DMS53 (cell line): ENCODE measurements at regions not wholly inside any gene's neighbourhood (a gene's known extent, or its start where the extent isn't known, plus 50 kb on each side); places are given as distances from the start of the nearest gene placed in this dataset.

Experiments
- DNase-seq: peaks from one replicate; lab custom pipeline; 2025; lab: John Stamatoyannopoulos, UW

DNA sequence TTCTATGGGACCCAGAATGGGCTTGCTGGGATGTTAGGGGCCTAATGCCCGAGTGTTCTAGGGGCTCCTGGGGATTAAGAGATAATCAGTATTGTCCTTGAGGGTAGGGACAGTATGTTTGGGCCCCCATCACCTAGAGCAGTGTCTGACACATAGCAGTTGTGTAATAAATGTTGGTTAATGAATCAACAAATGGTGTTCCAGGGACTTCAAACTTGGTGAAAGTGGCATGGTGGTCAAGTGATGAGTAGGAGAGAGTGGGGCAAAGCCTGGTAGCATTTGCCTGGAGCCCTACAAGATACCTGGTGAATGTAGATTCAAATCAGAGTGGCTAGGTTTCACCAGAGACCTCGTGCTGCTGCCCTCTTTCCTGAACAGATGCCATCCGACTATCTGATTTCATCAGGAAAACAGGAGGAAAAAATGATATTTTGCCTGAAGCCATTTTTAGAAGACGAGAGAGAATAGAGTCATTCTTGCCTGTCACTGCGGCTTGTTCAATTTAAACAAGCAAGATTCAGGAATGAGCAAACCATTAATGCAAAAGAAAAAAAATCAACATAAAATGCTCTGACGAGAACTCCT, 117.3 kb downstream of the RPL22L1 start:
- DNase-seq = no peak

DNA sequence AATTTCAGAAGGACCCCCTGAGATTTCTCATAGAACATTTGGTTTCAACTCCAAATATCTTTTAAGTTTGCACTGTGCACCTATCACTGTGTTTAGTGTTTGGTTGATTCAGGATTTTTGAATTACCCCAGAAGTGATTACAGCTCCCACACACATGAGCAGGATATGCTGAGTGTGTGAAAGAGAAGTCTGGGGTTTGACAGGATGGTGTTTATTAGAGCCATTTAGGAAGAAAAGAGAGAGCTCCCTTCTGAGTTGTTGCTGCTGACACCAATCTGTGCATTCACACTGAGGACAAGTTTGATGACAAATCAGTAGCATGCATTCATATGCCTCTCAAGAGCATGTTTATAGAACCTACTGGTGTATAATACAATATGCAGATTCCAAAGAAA, 118.1 kb downstream of the RPL22L1 start:
- no peak for DNase-seq

DNA sequence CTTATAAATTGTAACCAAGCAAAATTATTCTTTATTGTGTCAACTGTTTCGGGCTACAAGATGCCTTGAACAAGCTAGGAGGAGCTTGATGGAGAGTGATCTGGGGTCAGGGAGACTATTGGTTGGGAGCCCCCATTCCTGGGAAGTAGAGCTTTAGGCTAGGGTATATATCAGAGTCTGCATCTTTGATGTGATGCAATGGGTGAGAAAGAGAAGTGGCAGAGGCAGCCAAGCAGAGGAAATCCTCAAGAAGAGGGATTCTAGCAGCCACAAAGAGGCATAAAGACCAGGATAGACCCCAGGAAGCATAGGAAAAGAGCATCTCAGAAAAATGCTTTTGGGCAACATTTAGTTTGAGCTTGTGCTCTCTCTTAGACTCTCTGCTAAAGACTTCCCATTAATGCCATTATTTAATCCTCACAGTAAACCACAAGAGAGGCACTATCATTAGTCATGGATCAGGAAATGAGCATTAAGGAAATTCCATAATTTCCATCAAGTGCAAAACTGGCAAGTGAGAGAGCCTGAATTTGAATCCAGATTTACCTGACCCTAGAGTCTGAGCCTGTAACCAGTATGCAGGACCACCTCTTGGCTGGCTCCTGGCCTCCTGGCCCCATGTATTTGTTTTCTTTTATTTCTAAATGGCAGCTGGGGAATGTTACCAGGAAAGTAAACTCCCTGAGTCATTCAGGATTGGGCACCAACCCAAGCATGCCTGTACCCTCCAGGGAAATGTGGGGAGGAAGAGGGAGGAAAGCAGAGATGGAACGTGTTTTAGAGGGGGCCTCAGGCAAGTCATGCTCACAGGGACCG, 118.7 kb downstream of the RPL22L1 start:
- peak; percentile 26 for DNase-seq

DNA sequence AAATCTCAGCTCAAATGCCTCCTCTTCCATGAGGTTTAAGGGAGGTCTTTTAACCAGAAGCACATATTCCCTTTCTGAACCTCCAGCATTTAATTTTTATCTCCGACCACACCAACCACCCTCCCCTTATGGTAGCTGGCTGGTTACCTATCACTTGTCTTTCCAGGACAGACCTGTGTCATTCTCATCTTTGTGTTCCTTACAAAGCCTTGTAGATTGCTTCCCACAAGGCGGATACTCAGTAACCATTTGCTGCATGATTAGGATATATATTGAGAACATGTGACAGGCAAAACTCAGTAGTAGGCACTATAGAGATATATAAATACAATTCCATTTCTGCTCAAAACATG, 119.5 kb downstream of the RPL22L1 start:
- no peak for DNase-seq

DNA sequence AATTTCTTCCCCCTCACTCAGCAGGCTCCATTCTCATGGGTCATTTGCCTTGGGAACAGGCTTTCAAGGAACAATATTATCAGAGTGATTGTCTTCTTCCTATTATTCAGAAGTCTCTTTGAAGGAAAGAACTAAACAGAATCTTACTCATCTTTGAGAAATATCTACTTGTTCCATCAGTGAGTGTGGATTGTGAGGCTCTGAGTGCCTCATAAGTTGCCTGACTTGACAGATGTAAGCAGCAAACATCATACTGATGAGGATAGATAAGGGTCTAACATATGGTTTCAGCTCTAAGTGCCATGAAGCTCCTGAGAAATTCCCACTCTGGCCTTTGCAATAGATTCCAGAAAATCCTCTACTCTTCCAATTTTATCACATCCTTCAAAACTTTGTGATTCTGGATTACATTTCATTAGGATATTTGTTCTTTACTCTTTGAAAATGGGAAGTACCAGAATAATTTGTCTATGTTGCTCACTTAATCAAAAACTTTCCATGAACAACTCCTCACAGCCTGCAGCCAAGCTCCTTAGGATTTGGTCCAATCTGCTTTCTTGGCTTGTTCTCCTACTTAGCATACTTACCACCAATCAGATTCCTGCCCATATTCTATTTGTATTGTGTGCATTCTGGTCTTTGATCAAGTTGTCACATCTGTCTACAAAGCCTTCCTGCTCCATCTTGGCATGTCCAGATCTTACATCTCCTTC, 120.1 kb downstream of the RPL22L1 start:
- DNase-seq = no peak

DNA sequence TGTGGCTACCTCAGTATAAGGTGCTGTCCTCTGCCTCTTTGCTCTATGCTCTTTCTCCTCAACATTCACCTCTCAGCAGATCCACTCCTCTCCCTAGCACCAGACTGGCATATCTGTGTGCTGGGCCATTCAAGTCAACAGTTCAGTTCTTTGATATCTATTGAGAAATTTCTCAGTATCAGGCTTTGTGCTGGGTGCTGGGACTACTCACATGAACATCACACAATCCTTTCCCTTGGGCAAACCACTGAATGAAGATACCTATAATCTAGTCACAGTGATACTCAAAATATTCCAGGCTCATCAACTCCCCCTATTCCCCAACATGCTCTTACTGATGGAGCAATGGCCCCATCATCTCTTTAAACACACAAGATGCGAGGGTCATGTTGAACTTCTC, 120.8 kb downstream of the RPL22L1 start:
- DNase-seq = no peak

DNA sequence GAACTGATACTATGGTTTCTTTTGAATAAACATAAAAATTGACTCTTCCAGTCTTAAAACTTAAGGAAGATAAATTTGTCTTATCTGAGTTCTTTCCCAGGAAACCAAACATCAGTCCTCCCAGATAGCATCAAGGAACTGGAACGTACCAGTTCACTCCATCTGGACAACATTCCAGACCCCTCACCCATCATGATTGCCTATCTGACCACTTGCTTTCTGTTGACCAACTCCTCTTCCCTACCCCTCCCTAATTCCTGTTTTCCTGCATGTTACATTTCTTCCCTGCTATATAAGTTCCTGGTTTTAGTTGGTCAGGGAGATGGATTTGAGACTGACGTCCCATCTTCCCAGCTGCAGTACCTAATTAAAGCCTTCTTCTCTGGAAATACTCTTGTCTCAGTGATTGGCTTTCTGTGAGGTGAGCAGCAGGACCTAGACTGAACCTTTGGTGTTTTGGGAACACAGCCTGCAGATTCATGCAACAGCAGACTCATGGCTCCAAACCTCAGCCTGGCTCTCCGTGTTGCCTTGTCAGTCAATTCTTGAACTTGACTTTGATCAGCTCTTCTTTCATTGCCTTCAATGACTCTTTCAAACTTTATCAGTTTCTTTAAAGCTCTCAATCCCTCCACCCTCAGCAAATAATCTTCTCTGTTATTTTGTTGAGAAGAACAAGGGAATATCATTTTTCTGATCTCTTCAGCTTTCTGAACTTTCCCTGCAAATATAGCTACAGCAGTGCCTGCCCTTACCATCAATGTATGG, 123.6 kb downstream of the RPL22L1 start:
- no peak for DNase-seq

DNA sequence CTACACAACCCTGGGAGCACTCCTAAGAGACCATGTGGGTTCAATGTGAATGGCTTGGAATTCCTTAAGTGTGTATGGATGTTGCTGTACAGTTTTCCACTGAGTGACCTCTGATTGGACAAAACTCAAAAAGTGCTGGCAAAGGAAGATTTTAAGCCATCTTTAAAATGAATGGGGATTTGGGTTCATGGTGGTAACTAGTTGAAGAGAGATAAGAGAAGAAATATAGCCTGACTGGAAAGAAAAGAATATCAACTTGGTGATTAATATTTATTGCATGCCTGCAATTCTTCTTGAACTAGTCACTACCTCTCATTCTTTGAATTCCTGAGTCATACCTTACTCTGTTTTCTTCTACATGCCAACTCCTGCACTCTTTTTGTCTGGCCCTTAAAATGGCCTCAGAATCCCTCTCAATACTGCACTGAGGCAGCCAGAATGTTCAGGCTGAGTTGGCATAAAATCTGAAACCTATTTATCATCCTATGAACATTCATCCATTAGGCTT, 124.7 kb downstream of the RPL22L1 start:
- no peak for DNase-seq

DNA sequence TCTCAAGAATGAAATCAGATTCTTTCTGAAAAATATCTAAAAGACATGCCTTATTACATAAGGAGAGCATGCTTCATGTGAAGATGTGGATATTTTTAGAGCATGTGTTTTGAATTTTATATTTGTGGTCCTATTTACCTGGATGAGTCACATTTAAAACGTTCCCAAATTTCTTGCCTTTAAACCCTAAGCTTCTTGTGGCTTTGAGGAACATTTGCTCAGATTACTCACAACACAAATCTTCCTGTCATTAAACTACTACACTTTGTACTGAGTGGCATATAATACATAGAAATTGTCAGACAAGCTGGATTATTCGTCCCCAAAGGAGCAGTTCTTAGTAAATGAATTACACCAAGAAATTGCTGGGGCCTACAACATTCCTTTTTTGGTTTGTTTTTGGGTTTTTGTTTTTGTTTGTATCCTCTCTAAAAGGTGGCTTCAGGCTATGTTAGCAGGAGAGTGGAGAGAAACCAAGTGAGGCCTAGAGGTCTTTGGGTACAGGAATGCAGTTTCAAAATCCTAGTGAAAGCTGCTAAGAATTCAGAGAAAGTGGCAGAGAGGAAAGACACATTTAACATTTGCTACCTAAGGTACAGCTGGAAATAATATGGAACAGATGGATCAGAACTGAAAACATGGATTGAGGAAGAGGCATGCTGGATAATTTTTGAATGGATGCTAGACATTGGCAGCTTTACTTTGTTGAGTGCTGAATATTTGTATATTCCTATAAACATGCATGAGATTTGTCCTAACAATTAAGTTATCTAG, 128.1 kb downstream of the RPL22L1 start:
- DNase-seq = no peak

DNA sequence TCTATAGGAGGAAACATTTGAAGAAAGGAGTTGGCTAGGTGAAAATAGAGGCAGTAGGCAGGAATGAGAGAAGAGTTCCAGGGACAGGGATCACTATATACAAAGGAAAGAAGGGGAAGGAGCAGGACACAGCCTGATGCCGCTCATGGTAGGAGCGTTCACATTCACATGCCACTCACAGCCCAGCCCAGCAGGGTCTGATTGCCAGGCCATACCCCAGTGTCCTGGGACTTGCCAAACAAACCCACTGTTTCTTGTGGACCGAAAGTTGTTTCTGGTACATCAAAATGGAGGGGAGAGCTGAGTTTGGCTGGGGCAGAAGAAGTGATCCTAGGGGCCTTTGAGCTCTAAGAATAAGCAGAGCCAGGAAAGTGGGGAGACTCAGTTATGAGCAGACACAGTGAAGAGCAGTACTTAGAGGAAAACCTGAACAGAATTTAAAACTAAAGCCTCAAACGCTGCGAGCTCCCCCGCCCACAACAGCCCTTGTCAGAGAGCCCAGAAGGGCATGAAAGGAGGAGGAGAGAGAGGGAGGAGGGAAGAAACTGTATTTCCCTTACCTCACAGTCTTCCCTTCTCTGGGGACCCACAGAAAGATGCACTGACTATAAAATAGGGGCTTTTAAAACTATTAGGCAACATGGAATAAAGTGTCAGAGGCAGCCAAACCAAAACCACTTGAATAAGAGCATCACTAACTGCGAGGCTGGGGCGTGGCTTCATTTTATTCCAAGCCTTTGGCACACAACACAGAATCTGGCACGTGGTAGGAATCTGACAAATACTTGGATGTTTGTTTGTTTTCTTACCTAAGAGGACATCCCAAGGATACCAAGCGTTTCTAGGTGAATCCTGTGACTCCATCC, 129.0 kb downstream of the RPL22L1 start:
- DNase-seq = peak; percentile 62

DNA sequence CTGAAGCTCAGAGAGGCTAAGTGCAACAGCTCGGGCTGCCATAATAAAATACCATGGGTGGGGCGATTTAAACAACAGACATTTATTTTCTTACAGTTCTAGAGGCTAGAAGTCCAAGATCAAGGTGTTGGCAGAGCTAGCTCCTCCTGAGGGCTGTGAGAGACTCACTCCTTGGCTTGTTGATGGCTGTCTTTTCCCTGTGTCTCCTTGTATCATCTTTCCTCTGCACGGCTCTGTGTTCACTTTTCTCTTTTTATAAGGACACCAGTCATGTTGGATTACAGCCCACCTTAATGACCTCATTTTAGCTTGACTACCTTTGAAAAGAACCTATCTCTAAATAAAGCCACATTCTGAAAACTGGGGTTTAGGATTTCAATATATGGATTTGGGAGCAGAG, 129.7 kb downstream of the RPL22L1 start:
- no peak for DNase-seq

DNA sequence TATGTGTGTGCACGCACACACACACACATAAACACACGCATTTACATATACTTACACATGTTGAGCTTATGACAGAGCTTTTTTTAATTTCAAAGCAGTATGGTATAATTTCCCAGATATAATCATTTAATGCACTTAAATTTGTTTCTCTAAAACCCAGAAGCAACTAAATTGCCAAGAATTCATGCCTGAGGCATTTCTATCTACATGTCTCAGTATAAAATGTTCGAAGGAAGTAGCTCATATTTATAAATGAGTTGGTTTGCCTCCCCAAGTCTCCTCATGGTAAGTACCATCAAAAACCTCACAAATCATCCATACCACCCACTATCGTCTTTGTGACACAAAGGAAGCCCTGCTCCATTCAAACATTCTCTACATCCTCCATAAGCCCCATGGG, 130.6 kb downstream of the RPL22L1 start:
- no peak for DNase-seq

DNA sequence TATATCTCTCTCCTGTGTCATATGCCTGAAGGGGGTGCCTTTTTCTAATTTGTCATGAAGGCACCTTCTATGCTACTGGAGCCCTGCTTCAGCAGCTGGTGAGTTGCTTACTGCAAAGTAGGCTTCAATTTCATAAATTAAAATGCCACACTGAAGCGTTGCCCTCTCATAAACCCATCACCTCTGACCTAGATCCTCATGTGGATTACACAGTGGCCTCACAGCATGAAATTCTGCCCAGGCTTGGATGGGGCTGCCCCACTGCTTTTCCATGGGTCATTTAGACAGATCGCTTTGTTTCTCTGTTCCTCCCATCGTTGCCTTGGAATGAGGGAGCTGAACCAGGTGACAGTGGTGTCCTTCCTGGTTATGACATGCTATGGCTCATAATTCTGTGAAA, 131.2 kb downstream of the RPL22L1 start:
- DNase-seq = no peak

DNA sequence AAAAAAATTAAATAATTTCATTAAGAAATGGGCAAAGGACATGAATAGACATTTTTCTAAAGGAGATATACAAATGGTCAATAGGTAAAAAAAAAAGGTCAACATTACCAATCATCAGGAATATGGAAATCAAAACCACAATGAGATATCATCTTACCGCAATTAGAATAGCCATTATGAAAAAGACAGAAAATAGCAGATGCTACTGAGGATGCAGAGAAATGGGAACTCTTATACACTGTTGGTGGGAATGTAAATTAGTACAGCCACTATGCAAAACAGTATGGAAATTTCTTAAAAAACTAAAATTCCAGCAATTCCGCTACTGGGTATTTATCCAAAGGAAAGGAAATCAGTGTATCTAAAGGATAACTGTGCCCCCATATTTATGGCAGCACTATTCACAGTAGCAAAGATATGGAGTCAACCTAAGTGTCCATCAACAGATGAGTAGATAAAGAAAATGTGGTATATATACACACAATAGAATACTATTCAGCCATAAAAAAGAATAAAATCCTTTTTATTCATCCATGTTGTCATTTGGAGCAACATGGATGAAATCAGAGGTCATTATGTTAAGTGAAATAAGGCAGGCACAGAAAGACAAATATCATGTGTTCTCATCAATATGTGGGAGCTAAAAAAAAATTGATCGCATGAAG, 132.4 kb downstream of the RPL22L1 start:
- DNase-seq = no peak

DNA sequence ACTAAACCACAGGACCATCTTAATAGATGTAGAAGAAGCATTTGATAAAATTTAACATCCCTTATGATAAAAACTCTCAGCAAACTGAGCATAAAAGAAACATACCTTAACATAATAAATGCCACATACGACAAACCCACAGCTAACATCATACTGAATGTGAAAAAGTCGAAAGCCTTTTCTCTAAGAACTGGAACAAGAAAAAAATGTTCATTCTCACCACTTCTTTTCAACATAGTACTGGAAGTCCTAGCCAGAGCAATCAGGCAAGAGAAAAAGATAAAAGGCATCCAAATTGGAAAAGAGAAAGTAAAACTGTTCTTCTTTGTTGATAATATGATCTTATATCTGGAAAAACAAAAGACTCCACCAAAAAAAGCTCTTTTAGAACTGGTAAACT, 134.2 kb downstream of the RPL22L1 start:
- no peak for DNase-seq

DNA sequence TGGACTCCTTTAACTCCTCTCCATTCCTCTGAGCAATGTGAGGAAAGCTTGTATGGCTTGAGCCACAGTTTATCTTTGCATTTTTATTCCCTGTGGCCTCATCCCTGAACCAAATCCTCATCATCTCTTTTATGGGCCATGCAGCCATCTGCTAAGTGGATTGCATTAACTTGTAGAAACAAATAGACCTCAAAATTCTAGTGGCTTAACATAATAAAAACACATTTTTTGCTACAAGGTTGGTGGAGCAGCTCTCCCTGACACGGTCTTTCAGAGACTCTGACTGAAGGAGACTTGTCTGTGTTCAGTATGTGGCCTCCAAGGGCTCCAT, 135.3 kb downstream of the RPL22L1 start:
- no peak for DNase-seq

DNA sequence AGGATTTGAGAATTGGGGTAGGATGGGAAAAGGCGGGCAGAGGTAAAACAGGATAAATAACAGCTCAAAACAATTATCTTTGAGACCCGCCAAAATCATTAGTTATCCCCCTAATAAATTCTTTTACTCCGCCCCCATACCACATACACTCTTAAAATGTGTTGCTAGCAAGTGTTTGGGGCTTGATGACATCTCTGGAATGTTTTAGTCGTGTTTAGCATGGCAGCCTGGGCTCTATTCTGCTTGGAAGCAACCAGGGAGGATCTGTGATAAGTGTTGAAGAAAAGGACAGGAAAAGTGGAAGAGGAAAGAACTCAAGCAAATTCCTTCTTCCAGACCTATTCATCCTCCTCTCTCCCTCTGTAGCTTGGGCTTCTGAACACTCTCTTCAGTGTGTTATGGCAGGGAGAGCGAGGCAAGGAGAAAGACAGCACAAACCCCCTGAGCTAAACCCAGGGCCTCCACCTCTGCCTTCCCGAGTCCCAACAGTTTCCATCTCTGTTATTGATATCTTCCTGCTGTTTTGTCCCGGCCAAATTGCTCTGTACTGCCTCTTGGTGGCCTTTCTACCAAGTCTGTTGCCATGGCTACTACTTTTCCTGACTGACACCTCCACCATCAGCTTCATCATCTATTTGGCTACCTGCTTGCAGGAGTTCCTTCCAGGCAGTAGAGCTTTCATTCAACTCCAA, 135.8 kb downstream of the RPL22L1 start:
- DNase-seq = no peak

DNA sequence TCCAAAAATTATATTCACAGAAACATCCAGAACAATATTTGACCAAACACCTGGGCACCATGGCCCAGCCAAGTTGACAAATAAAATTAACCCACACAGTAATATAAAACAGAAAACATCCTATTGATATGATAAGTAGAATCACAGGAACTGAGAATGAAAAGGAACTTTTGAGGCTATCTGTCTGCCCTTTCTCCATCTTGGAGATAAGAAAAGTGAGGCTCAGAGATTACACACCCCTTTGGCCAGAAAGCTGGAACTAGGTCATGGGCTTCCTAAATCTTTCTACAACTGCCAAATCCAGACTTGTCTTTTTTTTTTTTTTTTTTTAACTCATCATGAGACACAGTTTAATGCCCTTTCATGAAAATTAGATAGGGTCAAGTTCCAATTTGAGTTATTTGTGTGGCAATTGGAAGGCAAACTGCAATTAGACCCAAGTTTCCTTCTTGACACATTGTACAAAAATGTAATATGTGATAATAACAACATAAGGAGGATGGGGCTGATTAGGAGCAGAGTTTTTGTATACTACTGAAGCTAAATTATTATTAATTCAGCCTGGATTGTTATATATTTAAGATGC, 137.2 kb downstream of the RPL22L1 start:
- DNase-seq = no peak

DNA sequence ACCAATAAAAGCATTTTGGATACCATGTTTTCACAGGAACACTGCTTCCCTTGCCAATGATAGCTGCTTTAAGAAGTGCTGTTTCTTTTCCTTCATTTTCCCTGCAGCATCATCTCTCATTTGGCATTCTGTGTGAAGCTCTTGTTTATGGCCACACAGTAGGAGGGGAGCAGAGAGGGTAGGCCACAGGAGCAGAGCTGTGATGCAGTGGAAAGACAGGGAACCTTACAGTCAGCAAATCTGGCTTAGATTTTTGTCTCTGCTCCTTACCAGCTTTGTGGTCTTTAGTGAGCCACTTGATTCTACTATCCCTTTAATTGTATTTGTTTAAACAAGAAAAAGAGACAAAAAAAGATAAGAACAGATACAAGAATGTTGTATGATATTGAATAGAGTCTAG, 138.7 kb downstream of the RPL22L1 start:
- DNase-seq = no peak
